A549 (cell line): ENCODE measurements at regions not wholly inside any gene's neighbourhood (a gene's known extent, or its start where the extent isn't known, plus 50 kb on each side); places are given as distances from the start of the nearest gene placed in this dataset.

Experiments
- ATAC-seq, 2 experiments: fragments of 200-7000 bp in 1 of 2; fragments of >200 bp in 1 of 2; cut with Nextera tagmentation in 1 of 2; cut with Tn5 transposase in 1 of 2; 3 replicates each; pipeline versions ENCODE4 v1.8.0 to v1.9.1; 2018 to 2020; ENCODE audit warnings: mild to moderate bottlenecking in 1 of 2, moderate library complexity in 1 of 2
- CTCF ChIA-PET: fragments of 300-600 bp; sonication (Branson Sonifier 250); formaldehyde crosslinking; extraction: SDS; loops from one replicate; lab custom pipeline; 2021; ENCODE audit warnings: antibody characterized with exemption, inconsistent platforms; lab: Yijun Ruan, JAX
- POLR2A ChIA-PET: fragments of 350-600 bp; formaldehyde crosslinking; extraction: SDS; loops from one replicate; lab custom pipeline; 2021; ENCODE audit warnings: antibody characterized with exemption, inconsistent platforms; lab: Yijun Ruan, JAX
- DNase-seq, 2 experiments: peaks; one replicate each; pipeline versions ENCODE4 v3.0.0 to v3.0.0-alpha.2; 2011 to 2016; ENCODE audit warnings: low read depth in 1 of 2, low spot score in 1 of 2
- FAIRE-seq: peaks from 2 replicates; lab custom pipeline; 2011; peaks lifted over from hg19 to GRCh38; lab: Jason Lieb, UNC
- H3K27ac ChIP-seq, 2 experiments: fragments of >200 bp; sonication (Bioruptor Twin); formaldehyde crosslinking; 3 replicates each; pipeline ENCODE4 v1.5.1; 2016 to 2017
- H3K4me1 ChIP-seq: fragments of >200 bp; sonication (Bioruptor Twin); formaldehyde crosslinking; 3 replicates; pipeline ENCODE4 v1.6.1; 2016
- H3K4me2 ChIP-seq: fragments of >200 bp; sonication (Bioruptor Twin); formaldehyde crosslinking; 3 replicates; pipeline ENCODE4 v1.6.1; 2016
- H3K4me3 ChIP-seq: fragments of >200 bp; sonication (Bioruptor Twin); formaldehyde crosslinking; 3 replicates; pipeline ENCODE4 v1.5.1; 2016
- H3K9me3 ChIP-seq: fragments of >200 bp; sonication (Bioruptor Twin); formaldehyde crosslinking; 3 replicates; pipeline ENCODE4 v1.6.1; 2016
- CBX2 ChIP-seq: fragments of 200-600 bp; sonication (generic); IDR thresholded peaks from 2 replicates; pipeline ENCODE4 v1.6.1; 2016; ENCODE audit warnings: low read depth, mild to moderate bottlenecking, borderline replicate concordance
- CBX8 ChIP-seq: fragments of 200-600 bp; sonication (generic); IDR thresholded peaks from 2 replicates; pipeline ENCODE4 v1.6.1; 2016
- EHF ChIP-seq: fragments of 250-450 bp; sonication (Bioruptor Pico); IDR thresholded peaks from 2 replicates; pipeline ENCODE4 v1.5.0; 2020; ENCODE audit warnings: mild to moderate bottlenecking
- EHMT2 ChIP-seq: fragments of 200-600 bp; sonication (generic); IDR thresholded peaks from 2 replicates; pipeline ENCODE4 v1.6.1; 2016; ENCODE audit warnings: antibody characterized with exemption, low read depth, mild to moderate bottlenecking, moderate library complexity
- EP300 ChIP-seq, 2 experiments: fragments of >200 bp; sonication (Bioruptor Twin); formaldehyde crosslinking; IDR thresholded peaks; 2 replicates in 1 of 2; 3 replicates in 1 of 2; pipeline ENCODE4 v1.6.1; 2016 to 2017
- HDAC2 ChIP-seq: fragments of 200-600 bp; sonication (generic); IDR thresholded peaks from 2 replicates; pipeline ENCODE4 v1.6.1; 2016
- HOXA7 ChIP-seq: fragments of 250-450 bp; sonication (Bioruptor Pico); IDR thresholded peaks from 2 replicates; pipeline ENCODE4 v1.5.0; 2020; ENCODE audit warnings: mild to moderate bottlenecking, moderate library complexity
- KDM5A ChIP-seq: fragments of 200-600 bp; sonication (generic); IDR thresholded peaks from 2 replicates; pipeline ENCODE4 v1.6.1; 2016; ENCODE audit warnings: antibody characterized with exemption, mild to moderate bottlenecking
- MAFK ChIP-seq: fragments of 450-650 bp; IDR thresholded peaks from 2 replicates; pipeline ENCODE4 v1.6.1; 2014; ENCODE audit not compliant: partially characterized antibody
- NPAS2 ChIP-seq: fragments of 250-450 bp; sonication (Bioruptor Pico); IDR thresholded peaks from 2 replicates; pipeline ENCODE4 v1.8.0; 2022; ENCODE audit warnings: mild to moderate bottlenecking, moderate library complexity, borderline replicate concordance
- NR3C1 ChIP-seq: fragments of >200 bp; sonication (Bioruptor Twin); formaldehyde crosslinking; IDR thresholded peaks from 3 replicates; pipeline ENCODE4 v1.6.1; 2017
- PHF8 ChIP-seq: fragments of 200-600 bp; sonication (generic); IDR thresholded peaks from 2 replicates; pipeline ENCODE4 v1.6.1; 2016; ENCODE audit warnings: low read depth, mild to moderate bottlenecking, antibody characterized with exemption, moderate library complexity, borderline replicate concordance
- RAD21 ChIP-seq, 2 experiments: fragments of >200 bp in 1 of 2; sonication (Bioruptor Twin) in 1 of 2; formaldehyde crosslinking in 1 of 2; IDR thresholded peaks in 1 of 2; conservative IDR thresholded peaks in 1 of 2; 2 replicates in 1 of 2; 3 replicates in 1 of 2; pipeline ENCODE4 v1.6.1; 2012 to 2018; ENCODE audit warnings: inconsistent platforms in 1 of 2
- RFX5 ChIP-seq: fragments of 450-650 bp; IDR thresholded peaks from 2 replicates; pipeline ENCODE4 v1.7.1; 2014; ENCODE audit warnings: antibody characterized with exemption, mild to moderate bottlenecking, moderate library complexity
- RNF2 ChIP-seq: fragments of 200-600 bp; sonication (generic); IDR thresholded peaks from 2 replicates; pipeline ENCODE4 v1.6.1; 2016; ENCODE audit warnings: low read depth, mild to moderate bottlenecking, antibody characterized with exemption, moderate library complexity, borderline replicate concordance
- SMC3 ChIP-seq: fragments of >200 bp; sonication (Bioruptor Twin); formaldehyde crosslinking; IDR thresholded peaks from 3 replicates; pipeline ENCODE4 v1.6.1; 2018; ENCODE audit warnings: inconsistent platforms
- TFCP2L1 ChIP-seq: fragments of 250-450 bp; sonication (Bioruptor Pico); IDR thresholded peaks from 2 replicates; pipeline ENCODE4 v1.5.0; 2021; ENCODE audit warnings: mild to moderate bottlenecking
- ZC3H11A ChIP-seq: fragments of 450-650 bp; IDR thresholded peaks from 2 replicates; pipeline ENCODE4 v1.6.1; 2014; ENCODE audit warnings: antibody characterized with exemption, mild to moderate bottlenecking
- WGBS: methylation state at CpG from one replicate; pipeline ENCODE4 v1.1.6; 2017; ENCODE audit errors: missing lambda C conversion rate; 5-methylcytosine and 5-hydroxymethylcytosine counted together
- TF ChIP-seq, protein P1 (sequence below): fragments of 150-350 bp; IDR thresholded peaks from 2 replicates; pipeline ENCODE4 v1.6.1; 2014; ENCODE audit warnings: low read depth, mild to moderate bottlenecking, low read length
- TF ChIP-seq, protein P2 (sequence below): IDR thresholded peaks from 2 replicates; pipeline ENCODE4 v1.6.1; 2012
- TF ChIP-seq, protein P3 (sequence below): IDR thresholded peaks from 2 replicates; pipeline ENCODE4 v1.6.1; 2012; ENCODE audit warnings: low read depth, borderline replicate concordance
- TF ChIP-seq, protein P4 (sequence below): fragments of >200 bp; sonication (Bioruptor Twin); formaldehyde crosslinking; IDR thresholded peaks from 3 replicates; pipeline ENCODE4 v1.6.1; 2016
- TF ChIP-seq, protein P5 (sequence below): IDR thresholded peaks from 2 replicates; pipeline ENCODE4 v1.6.1; 2012
- TF ChIP-seq, protein P6 (sequence below): fragments of 250-450 bp; sonication (Bioruptor Pico); IDR thresholded peaks from 2 replicates; pipeline ENCODE4 v1.5.0; 2020; ENCODE audit warnings: low read depth, mild to moderate bottlenecking, moderate library complexity
- TF ChIP-seq, protein P7 (sequence below): fragments of >200 bp; sonication (Bioruptor Twin); formaldehyde crosslinking; IDR thresholded peaks from 3 replicates; pipeline ENCODE4 v1.5.1; 2016

DNA sequence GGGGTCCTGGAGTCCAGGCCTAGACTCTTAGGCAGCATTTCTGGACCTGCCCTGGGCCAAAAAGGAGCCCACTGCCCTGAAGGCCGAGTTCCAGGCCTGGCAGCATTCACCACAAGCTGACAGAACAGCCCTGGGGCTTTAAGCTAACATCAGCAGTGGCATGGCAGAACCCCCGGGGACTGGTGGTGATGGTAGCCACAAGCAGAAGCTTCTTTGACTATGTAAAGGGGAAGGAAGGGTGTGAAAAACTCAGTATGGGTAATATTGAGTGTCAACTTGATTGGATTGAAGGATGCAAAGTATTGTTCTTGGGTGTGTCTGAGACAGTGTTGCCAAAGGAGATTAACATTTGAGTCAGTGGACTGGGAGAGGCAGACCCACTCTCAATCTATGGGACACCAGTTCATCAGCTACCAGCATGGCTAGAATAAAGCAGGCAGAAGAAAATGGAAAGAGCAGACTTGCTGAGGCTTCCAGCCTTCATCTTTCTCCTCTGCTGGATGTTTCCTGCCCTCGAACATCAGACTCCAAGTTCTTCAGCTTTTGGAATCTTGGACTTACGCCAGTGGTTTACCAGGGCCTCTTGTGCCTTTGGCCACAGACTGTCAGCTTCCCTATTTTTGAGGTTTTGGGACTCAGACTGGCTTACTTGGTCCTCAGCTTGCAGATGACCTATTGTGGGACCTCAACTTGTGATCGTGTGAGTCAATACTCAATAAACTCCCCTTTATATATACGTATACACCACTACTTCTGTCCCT lies 661.0 kb upstream of the C9orf72 start:
- POLR2A ChIA-PET: no interaction called here

DNA sequence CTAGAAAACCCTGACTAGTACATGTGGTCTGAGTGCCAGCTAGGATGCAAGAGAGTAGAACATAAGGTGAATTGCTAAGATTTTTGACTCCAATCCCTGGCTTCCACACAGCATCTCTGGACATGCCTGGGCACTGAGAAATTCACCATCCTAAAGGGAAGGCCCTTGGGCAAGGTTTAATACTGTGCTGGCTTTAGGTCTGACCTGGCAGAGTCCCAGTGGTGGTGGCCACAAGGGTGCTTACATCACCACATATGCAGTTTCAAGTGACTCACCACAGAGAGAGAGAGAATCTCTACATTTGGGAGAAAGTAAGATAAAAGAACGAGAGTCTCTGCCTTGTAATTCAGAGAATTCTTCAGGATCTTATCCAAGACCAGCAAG lies 661.6 kb upstream of the C9orf72 start:
- H3K27ac ChIP-seq: no peak overlapping the region
- no peak for DNase-seq
- H3K4me3 ChIP-seq: no peak overlapping the region
- H3K4me2 ChIP-seq: no peak overlapping the region
- no peaks in the 10 kb centered on the region for H3K4me1 ChIP-seq
- H3K9me3 ChIP-seq: no peaks in the 10 kb centered on the region
- ATAC-seq: no peak
- WGBS: 0% methylated on average over 1 of the region's 1 CpG
- TF ChIP-seq PHF8: no peak
- no peak for TF ChIP-seq RFX5
- TF ChIP-seq EP300 (IDR thresholded peaks at IDR 0.05): no peak
- ChIA-PET CTCF (interaction anchor here (1.2 kb wide), 1 partner anchor 21 kb away, joined by 3 read pairs; no protein-coding TSS in a partner anchor), POLR2A (no interaction called here)
- no peak for FAIRE-seq

More for the DNA sequence above, 661.0 kb upstream of the C9orf72 start:
- no peaks in the 10 kb centered on the region for H3K4me1 ChIP-seq
- H3K4me3 ChIP-seq: no peak overlapping the region
- H3K9me3 ChIP-seq: no peaks in the 10 kb centered on the region
- no peak overlapping the region for H3K4me2 ChIP-seq
- WGBS: 2% methylated on average over 6 of the region's 6 CpGs
- ATAC-seq (no peak), FAIRE-seq (no peak), DNase-seq (no peak)
- CTCF ChIA-PET: interaction anchor here (1.2 kb wide), 1 partner anchor 21 kb away, joined by 3 read pairs; no protein-coding TSS in a partner anchor
- no peak overlapping the region for H3K27ac ChIP-seq
- TF ChIP-seq EHF (CRISPR knock-in tag) (no peak), ZC3H11A (no peak), HOXA7 (CRISPR knock-in tag) (no peak), SMC3 (no peak), RAD21 (conservative IDR thresholded peaks at IDR 0.05 in 1 of 2, IDR thresholded peaks at IDR 0.05 in 1 of 2) (no peak), CBX2 (no peak), NR3C1 (no peak)
- TF ChIP-seq, protein P1, sequence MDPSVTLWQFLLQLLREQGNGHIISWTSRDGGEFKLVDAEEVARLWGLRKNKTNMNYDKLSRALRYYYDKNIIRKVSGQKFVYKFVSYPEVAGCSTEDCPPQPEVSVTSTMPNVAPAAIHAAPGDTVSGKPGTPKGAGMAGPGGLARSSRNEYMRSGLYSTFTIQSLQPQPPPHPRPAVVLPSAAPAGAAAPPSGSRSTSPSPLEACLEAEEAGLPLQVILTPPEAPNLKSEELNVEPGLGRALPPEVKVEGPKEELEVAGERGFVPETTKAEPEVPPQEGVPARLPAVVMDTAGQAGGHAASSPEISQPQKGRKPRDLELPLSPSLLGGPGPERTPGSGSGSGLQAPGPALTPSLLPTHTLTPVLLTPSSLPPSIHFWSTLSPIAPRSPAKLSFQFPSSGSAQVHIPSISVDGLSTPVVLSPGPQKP: no peak
- TF ChIP-seq, protein P2, sequence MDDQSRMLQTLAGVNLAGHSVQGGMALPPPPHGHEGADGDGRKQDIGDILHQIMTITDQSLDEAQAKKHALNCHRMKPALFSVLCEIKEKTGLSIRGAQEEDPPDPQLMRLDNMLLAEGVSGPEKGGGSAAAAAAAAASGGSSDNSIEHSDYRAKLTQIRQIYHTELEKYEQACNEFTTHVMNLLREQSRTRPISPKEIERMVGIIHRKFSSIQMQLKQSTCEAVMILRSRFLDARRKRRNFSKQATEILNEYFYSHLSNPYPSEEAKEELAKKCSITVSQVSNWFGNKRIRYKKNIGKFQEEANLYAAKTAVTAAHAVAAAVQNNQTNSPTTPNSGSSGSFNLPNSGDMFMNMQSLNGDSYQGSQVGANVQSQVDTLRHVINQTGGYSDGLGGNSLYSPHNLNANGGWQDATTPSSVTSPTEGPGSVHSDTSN: no peak

DNA sequence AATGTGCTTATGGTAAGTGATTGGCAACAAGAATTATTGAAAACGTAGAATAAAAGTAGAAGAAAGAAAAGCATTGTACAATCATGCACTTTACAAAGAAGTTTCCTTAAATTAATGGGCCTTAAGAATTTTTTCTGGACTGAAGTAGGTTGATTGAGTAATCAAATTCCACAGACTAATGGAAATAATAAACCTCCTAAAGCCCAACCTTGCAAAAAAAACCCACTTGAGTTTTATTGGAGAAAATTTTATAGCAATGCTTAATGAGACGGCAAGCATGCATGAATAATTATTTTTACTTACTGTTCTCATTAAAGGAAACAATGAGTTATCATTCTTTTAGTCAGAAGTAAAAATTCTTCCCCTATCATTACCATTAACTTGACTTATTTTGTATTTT lies 676.1 kb upstream of the C9orf72 start:
- no peak overlapping the region for H3K4me2 ChIP-seq
- DNase-seq: no peak
- POLR2A ChIA-PET: no interaction called here
- no peak overlapping the region for H3K4me3 ChIP-seq
- 3% methylated on average over 2 of the region's 2 CpGs for WGBS
- ATAC-seq: no peak
- H3K9me3 ChIP-seq: no peaks in the 10 kb centered on the region
- no peak overlapping the region for H3K27ac ChIP-seq
- H3K4me1 ChIP-seq: no peaks in the 10 kb centered on the region
- no peak for TF ChIP-seq CBX8
- TF ChIP-seq, protein P3, sequence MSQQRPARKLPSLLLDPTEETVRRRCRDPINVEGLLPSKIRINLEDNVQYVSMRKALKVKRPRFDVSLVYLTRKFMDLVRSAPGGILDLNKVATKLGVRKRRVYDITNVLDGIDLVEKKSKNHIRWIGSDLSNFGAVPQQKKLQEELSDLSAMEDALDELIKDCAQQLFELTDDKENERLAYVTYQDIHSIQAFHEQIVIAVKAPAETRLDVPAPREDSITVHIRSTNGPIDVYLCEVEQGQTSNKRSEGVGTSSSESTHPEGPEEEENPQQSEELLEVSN: no peak
- TF ChIP-seq, protein P4, sequence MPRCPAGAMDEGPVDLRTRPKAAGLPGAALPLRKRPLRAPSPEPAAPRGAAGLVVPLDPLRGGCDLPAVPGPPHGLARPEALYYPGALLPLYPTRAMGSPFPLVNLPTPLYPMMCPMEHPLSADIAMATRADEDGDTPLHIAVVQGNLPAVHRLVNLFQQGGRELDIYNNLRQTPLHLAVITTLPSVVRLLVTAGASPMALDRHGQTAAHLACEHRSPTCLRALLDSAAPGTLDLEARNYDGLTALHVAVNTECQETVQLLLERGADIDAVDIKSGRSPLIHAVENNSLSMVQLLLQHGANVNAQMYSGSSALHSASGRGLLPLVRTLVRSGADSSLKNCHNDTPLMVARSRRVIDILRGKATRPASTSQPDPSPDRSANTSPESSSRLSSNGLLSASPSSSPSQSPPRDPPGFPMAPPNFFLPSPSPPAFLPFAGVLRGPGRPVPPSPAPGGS: no peak
- TF ChIP-seq, protein P5, sequence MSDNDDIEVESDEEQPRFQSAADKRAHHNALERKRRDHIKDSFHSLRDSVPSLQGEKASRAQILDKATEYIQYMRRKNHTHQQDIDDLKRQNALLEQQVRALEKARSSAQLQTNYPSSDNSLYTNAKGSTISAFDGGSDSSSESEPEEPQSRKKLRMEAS: no peak
- TF ChIP-seq, protein P6, sequence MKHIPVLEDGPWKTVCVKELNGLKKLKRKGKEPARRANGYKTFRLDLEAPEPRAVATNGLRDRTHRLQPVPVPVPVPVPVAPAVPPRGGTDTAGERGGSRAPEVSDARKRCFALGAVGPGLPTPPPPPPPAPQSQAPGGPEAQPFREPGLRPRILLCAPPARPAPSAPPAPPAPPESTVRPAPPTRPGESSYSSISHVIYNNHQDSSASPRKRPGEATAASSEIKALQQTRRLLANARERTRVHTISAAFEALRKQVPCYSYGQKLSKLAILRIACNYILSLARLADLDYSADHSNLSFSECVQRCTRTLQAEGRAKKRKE: no peak
- TF ChIP-seq HDAC2: no peak
- TF ChIP-seq, protein P7, sequence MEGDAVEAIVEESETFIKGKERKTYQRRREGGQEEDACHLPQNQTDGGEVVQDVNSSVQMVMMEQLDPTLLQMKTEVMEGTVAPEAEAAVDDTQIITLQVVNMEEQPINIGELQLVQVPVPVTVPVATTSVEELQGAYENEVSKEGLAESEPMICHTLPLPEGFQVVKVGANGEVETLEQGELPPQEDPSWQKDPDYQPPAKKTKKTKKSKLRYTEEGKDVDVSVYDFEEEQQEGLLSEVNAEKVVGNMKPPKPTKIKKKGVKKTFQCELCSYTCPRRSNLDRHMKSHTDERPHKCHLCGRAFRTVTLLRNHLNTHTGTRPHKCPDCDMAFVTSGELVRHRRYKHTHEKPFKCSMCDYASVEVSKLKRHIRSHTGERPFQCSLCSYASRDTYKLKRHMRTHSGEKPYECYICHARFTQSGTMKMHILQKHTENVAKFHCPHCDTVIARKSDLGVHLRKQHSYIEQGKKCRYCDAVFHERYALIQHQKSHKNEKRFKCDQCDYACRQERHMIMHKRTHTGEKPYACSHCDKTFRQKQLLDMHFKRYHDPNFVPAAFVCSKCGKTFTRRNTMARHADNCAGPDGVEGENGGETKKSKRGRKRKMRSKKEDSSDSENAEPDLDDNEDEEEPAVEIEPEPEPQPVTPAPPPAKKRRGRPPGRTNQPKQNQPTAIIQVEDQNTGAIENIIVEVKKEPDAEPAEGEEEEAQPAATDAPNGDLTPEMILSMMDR: no peak
- TF ChIP-seq RAD21 (conservative IDR thresholded peaks at IDR 0.05 in 1 of 2, IDR thresholded peaks at IDR 0.05 in 1 of 2): no peak
- TF ChIP-seq NPAS2 (CRISPR knock-in tag): no peak
- TF ChIP-seq, protein P2: no peak
- TF ChIP-seq EHMT2: no peak
- no peak for TF ChIP-seq RNF2
- no peak for TF ChIP-seq MAFK
- no peak for TF ChIP-seq TFCP2L1
- TF ChIP-seq KDM5A: no peak
- no peak for FAIRE-seq
- CTCF ChIA-PET: no interaction called here
